Endothelial cell of umbilical vein (primary cell): ENCODE measurements at regions not wholly inside any gene's neighbourhood (a gene's known extent, or its start where the extent isn't known, plus 50 kb on each side); places are given as distances from the start of the nearest gene placed in this dataset.

Experiments
- CTCF ChIP-seq, 2 donors: IDR thresholded peaks; 1 replicate in 1 of 2; 2 replicates in 1 of 2; pipeline ENCODE4 v1.5.1; 2011; ENCODE audit warnings: low read length in 2 of 2, mild to moderate bottlenecking in 2 of 2, moderate library complexity in 2 of 2, control low read depth in 1 of 2, inconsistent platforms in 1 of 2, low read depth in 1 of 2; ENCODE audit not compliant: insufficient read depth in 1 of 2; ENCODE audit errors: extremely low read depth in 1 of 2
- POLR2AphosphoS5 ChIP-seq: IDR thresholded peaks from 2 replicates; pipeline ENCODE4 v1.6.1; 2012; ENCODE audit warnings: low read depth, mild to moderate bottlenecking, control low read depth, low read length, moderate library complexity; ENCODE audit not compliant: insufficient read depth

- TF ChIP-seq CTCF (IDR thresholded peaks at IDR 0.05; ENCODE audit: extremely low read depth in 1 of 2, insufficient read depth in 1 of 2, low read depth in 1 of 2, low read length in 2 of 2) (no peak), POLR2AphosphoS5 (no peak)
These were observed 382.5 kb downstream of the NYAP2 start for GRCh38 chr2:225781991-225782390.
